ENCODE measurements at regions not wholly inside any gene's neighbourhood (a gene's known extent, or its start where the extent isn't known, plus 50 kb on each side); places are given as distances from the start of the nearest gene placed in this dataset.

GRCh38 chrX:116226665-116227484, 56.3 kb downstream of the AGTR2 start:
- H3K27ac ChIP-seq: no peak overlapping the region
- no peak for DNase-seq (ENCODE audit: low read depth, low spot score)

GRCh38 chrX:116230130-116230898, 59.8 kb downstream of the AGTR2 start:
- peak overlapping the region; percentile 77 for H3K27ac ChIP-seq
- DNase-seq (ENCODE audit: low read depth, low spot score): no peak

DNA sequence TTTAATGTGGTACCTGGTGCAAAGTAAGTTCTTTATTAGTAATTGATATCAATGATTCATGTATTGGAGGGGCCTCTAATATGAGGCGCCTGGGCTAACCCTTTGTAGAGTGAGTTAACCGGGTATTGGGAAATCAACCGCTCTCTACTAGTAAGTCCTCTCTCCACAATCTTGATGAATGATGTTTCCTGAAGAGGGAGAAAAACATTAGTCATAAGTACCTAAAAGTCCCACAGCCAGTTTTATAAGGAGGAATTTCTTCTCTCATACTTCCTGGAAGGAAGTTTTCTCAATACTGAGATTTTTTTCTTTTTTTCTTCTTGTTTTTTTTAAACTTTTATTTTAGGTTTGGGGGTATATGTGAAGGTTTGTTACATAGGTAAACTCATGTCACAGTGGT, 62.3 kb downstream of the AGTR2 start:
- peak; percentile 68 for DNase-seq (ENCODE audit: low read depth, low spot score)

DNA sequence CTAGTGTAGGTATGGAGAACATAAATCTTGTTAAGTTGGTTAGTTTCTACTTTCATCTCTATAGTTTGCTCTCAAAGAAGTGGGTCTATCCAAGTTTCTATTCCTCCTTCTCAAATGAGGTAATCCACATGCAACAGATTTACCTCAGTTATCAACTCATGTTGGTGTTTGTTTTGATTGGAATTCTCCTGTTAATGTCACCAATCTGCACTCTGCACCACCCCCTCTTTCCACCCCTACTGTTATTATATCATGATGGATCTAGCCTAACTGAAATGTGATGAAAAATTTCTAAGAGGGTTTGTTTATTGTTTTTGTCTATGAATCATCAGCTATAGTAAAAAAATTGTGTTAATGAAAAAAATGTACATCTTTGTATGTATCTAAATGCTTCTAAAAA, 66.1 kb downstream of the AGTR2 start:
- no peak for DNase-seq (ENCODE audit: low read depth, low spot score)
- H3K27ac ChIP-seq: no peak overlapping the region

More for the DNA sequence above, 62.3 kb downstream of the AGTR2 start:
- peak overlapping the region; percentile 77 for H3K27ac ChIP-seq

DNA sequence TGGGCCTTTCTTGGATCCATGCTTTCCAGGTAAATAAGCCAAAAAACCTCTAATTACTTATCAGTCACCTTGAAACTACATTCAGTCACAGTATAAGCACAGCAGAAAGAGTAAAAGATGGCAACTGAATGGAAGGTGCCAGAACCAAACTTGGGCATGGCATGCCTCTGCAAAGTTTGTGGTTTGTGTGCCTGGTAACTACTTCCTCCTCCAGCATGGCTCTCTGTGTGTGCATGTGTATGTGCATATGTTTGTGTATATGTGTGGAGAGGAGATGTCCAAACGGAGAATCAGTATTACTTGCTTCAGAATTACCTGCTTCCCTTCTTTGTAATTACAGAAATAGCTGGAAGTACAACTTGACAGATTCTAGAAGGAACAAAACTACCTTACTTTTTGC, 67.5 kb downstream of the AGTR2 start:
- H3K27ac ChIP-seq: peak overlapping the region; percentile 85
- no peak for DNase-seq (ENCODE audit: low read depth, low spot score)

DNA sequence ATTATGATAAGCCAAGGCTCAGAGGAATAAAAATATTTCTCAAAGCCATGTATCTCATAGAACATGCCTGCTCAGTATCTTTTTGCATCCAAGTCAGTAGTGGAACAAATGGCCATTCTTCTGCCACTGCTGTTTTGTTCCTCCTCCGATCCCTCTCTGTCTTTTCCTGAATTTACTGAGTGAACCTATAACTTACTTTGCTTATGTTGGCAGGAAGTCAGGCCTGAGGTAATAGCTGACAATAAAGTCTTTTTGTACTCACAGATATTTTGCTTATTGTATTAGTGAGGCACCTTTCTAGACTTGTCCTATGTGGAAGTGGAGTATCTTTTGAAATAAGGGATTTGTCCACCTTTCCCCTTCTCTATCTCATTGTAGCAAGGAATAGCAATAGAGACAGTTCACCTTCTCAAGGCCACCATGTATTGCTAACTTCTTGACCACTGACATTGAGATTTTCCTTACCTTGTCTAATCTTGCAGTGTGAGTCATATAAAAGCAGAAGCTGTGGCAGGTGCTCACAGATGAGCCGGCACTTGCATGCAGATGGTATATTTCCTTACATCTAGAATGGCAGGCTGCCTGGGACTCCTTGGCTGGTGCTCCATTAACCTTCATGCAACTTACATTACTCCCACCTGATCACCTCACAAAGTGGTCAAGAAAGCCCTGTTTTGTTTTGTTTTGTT, 68.2 kb downstream of the AGTR2 start:
- DNase-seq (ENCODE audit: low read depth, low spot score): no peak
- peak overlapping the region; percentile 85 for H3K27ac ChIP-seq

GRCh38 chrX:116239944-116240840, 69.6 kb downstream of the AGTR2 start:
- peak overlapping the region; percentile 85 for H3K27ac ChIP-seq
- DNase-seq (ENCODE audit: low read depth, low spot score): peak; percentile 66

DNA sequence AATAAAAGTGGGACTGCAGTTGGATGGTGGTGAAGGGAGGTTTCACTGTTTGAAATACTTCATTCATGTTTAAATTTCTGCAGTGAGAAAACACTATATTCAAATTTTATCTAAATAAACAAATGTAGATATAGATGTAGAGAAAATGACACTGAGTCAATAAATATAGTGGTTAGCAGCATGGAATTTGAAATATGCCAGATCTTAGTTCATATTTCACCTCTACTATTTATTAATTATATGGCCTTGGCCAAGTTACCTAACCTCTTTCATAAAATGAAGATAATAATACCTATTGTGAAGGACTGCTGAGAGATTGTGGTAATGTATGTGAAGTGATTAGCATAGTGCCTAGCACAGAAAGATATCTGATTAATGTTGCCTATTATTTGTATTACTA, 70.5 kb downstream of the AGTR2 start:
- DNase-seq (ENCODE audit: low read depth, low spot score): no peak
- H3K27ac ChIP-seq: peak overlapping the region; percentile 85

GRCh38 chrX:116243039-116243438, 72.5 kb downstream of the AGTR2 start:
- DNase-seq (ENCODE audit: low read depth, low spot score): no peak
- H3K27ac ChIP-seq: no peak overlapping the region

GRCh38 chrX:116246261-116246660, 75.7 kb downstream of the AGTR2 start:
- no peak for DNase-seq (ENCODE audit: low read depth, low spot score)
- H3K27ac ChIP-seq: peak overlapping the region; percentile 58

GRCh38 chrX:116267511-116268040, 97.0 kb downstream of the AGTR2 start:
- H3K27ac ChIP-seq: no peak overlapping the region
- no peak for DNase-seq (ENCODE audit: low read depth, low spot score)

DNA sequence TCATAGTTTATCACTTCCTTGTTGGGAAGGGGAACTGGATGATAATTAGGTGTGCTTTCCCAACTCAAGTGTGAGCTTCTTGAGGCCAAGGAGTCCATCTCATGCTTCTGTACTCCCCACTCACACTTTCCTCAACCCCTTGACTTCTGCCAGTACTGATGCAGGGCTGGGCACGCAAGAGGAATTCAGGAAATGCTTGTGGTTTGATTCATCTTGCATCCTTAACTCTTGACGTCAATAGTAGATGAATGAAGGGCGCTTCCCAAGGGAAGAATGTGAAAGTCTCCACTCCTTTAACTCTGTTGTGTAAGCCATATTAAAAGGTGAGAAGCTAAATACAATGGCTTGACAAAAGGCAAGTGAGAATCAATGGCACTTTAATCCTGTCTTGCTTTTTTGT, 101.8 kb downstream of the AGTR2 start:
- H3K27ac ChIP-seq: peak overlapping the region; percentile 97

DNA sequence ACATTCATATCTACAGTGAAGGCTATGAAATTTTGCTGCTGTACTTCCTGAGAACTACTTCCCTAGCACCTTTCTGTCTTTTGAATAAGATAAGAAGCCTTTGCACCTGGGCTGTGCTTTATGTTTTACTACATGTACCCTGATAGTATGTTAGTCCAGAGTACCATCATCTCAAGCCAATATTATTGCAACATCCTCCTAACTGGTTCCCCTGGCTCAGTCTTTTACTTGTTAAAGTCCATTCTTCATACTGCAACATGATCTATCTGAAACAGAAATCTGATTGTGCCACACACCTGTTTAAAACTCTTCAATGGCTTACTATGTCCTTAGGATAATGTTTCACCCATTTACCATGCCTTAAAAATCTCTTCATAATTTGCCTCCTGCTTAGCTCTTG, 102.3 kb downstream of the AGTR2 start:
- DNase-seq (ENCODE audit: low read depth, low spot score): peak; percentile 2
- H3K27ac ChIP-seq: peak overlapping the region; percentile 97

More for the DNA sequence above, 101.8 kb downstream of the AGTR2 start:
- peak; percentile 94 for DNase-seq (ENCODE audit: low read depth, low spot score)

DNA sequence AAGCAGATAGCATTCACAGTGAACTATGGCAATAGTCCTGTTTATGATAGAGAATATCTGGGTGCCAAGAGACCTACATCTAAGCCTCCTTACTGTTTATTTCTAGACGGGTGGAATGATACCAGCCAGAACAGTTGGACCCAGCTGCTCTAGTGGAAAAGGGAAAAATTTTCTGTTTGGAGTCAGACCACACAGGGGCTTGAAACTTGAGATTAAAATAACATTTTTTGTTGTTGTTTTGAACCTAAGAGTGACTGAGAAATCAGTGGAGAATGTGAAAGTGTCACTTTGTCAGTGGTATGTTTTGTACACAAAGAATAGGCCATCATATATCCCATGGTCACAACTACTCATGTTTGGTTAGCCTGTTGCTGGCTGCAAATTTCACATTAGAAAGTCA, 105.7 kb downstream of the AGTR2 start:
- DNase-seq (ENCODE audit: low read depth, low spot score): no peak
- no peak overlapping the region for H3K27ac ChIP-seq

GRCh38 chrX:116277351-116278225, 107.0 kb downstream of the AGTR2 start:
- no peak overlapping the region for H3K27ac ChIP-seq
- DNase-seq (ENCODE audit: low read depth, low spot score): no peak

DNA sequence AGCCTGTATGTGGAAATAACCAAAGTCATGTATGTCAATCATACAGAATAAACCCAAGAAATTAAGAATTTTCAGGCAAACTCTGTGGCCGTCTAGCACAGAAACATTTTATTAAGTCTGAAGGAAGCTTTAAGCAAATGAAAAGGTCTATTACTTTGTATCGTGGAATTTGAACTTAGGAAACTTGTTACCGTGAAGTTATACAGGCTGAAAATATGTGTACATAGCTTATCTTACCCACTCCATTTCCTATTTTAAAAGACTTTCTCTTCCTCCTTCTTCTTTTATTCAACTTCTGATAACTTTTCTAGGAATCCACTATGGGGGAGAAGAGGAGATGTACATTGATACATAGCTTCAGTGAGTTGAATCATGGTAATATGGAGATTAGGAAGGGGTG, 108.3 kb downstream of the AGTR2 start:
- no peak for DNase-seq (ENCODE audit: low read depth, low spot score)

DNA sequence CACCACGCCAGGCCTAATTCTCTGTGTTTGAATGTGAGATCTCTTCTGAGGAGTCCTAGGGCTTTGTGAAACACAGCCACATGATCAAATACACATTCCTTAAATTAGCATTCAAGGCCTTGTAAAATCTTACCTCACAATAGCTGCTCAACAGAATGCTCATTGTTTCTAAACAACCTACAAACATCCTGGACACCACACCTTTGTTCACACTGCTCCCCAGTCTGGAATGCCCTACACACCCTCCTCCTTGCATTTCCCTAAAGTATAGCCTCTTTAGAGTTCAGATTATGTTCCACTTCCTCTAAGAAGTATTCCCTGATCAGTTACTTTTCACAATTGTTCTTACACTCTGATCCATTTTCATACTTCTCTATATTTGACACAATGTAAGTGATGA, 110.6 kb downstream of the AGTR2 start:
- peak; percentile 75 for DNase-seq (ENCODE audit: low read depth, low spot score)
- peak overlapping the region; percentile 87 for H3K27ac ChIP-seq

More for the DNA sequence above, 108.3 kb downstream of the AGTR2 start:
- peak overlapping the region; percentile 87 for H3K27ac ChIP-seq

- no peak for DNase-seq (ENCODE audit: low read depth, low spot score)
- peak overlapping the region; percentile 87 for H3K27ac ChIP-seq
These were observed 112.2 kb downstream of the AGTR2 start for GRCh38 chrX:116282751-116283150.

DNA sequence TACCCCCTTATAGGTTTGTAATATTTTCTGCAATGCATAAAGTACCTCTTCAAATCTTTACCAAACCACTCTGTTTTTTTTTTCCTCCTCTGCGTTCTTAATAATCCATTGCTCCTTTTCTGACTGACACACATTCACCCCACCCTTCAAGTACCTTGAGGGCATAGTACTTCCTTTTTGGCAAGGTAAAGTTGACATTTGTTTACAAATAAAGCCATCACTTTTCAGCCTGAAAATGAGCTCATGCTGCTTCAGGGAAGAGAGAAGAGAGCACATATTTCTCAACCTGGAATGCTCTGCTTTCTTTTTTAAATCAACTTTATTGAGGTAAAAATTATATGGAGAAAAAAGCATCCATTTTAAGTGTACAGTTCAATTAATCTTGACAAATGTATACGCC, 113.9 kb downstream of the AGTR2 start:
- peak; percentile 48 for DNase-seq (ENCODE audit: low read depth, low spot score)

More for the DNA sequence above, 113.9 kb downstream of the AGTR2 start:
- peak overlapping the region; percentile 63 for H3K27ac ChIP-seq

Data from epithelial cell of prostate (primary cell).